Transverse colon (tissue), 3 donors: ENCODE measurements at regions not wholly inside any gene's neighbourhood (a gene's known extent, or its start where the extent isn't known, plus 50 kb on each side); places are given as distances from the start of the nearest gene placed in this dataset.

Experiments
- CTCF ChIP-seq, 5 experiments: fragments of 200-600 bp in 3 of 5; fragments of 450-650 bp in 2 of 5; sonication (generic) in 3 of 5; IDR thresholded peaks; 1 replicate in 2 of 5; 2 replicates in 3 of 5; pipeline ENCODE4 v1.5.1; 2016 to 2017; ENCODE audit warnings: antibody characterized with exemption in 5 of 5, inconsistent platforms in 3 of 5, mild to moderate bottlenecking in 2 of 5, moderate library complexity in 1 of 5
- EP300 ChIP-seq: sonication (generic); formaldehyde crosslinking; IDR thresholded peaks from one replicate; pipeline ENCODE4 v1.6.1; 2017; ENCODE audit warnings: antibody characterized with exemption, low read depth

- TF ChIP-seq CTCF (IDR thresholded peaks at IDR 0.05) (no peak), EP300 (no peak)
These were observed 1045.8 kb downstream of the TBC1D22A start for GRCh38 chr22:47808236-47808635.
